ENCODE measurements at regions not wholly inside any gene's neighbourhood (a gene's known extent, or its start where the extent isn't known, plus 50 kb on each side); places are given as distances from the start of the nearest gene placed in this dataset.

DNA sequence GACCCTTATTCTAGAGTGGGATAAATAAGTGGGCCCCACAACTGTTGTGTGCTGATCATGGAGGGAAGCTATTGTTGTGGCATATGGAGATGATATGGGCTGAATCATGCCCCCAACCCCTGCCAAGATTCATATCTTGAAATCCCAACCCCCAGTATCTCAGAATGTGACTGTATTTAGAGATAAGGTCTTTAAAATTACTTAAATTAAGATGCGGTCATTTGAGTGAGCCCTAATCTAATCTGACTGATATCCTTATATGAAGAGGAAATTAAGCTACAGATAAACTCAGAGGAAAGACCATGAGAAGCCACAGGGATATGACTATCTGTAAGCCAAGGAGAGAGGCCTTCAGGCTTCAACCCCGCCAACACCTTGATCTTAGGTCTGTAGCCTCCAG is 188.3 kb upstream of the RND3 start:
- TF ChIP-seq POLR2A (IDR thresholded peaks at IDR 0.05): no peak
- TF ChIP-seq, protein P1, sequence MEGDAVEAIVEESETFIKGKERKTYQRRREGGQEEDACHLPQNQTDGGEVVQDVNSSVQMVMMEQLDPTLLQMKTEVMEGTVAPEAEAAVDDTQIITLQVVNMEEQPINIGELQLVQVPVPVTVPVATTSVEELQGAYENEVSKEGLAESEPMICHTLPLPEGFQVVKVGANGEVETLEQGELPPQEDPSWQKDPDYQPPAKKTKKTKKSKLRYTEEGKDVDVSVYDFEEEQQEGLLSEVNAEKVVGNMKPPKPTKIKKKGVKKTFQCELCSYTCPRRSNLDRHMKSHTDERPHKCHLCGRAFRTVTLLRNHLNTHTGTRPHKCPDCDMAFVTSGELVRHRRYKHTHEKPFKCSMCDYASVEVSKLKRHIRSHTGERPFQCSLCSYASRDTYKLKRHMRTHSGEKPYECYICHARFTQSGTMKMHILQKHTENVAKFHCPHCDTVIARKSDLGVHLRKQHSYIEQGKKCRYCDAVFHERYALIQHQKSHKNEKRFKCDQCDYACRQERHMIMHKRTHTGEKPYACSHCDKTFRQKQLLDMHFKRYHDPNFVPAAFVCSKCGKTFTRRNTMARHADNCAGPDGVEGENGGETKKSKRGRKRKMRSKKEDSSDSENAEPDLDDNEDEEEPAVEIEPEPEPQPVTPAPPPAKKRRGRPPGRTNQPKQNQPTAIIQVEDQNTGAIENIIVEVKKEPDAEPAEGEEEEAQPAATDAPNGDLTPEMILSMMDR (IDR thresholded peaks at IDR 0.05): no peak
